Suprapubic skin (tissue), 4 donors: ENCODE measurements at regions not wholly inside any gene's neighbourhood (a gene's known extent, or its start where the extent isn't known, plus 50 kb on each side); places are given as distances from the start of the nearest gene placed in this dataset.

Experiments
- DNase-seq, 2 donors: peaks; one replicate each; pipeline ENCODE4 v3.0.0-alpha.2; 2019; ENCODE audit warnings: low spot score in 2 of 2
- H3K27ac ChIP-seq: fragments of 200-600 bp; sonication (generic); one replicate; pipeline ENCODE4 v1.5.1; 2019
- H3K27me3 ChIP-seq: fragments of 200-600 bp; sonication (generic); one replicate; pipeline ENCODE4 v1.5.1; 2019
- H3K36me3 ChIP-seq: fragments of 200-600 bp; sonication (generic); one replicate; pipeline ENCODE4 v1.5.1; 2019
- H3K4me1 ChIP-seq: fragments of 200-600 bp; sonication (generic); one replicate; pipeline ENCODE4 v1.5.1; 2019
- H3K4me3 ChIP-seq: fragments of 200-600 bp; sonication (generic); one replicate; pipeline ENCODE4 v1.5.1; 2019; ENCODE audit warnings: mild to moderate bottlenecking
- H3K9me3 ChIP-seq: fragments of 200-600 bp; sonication (generic); one replicate; pipeline ENCODE4 v1.5.1; 2019
- CTCF ChIP-seq, 2 donors: fragments of 200-600 bp in 1 of 2; fragments of 450-650 bp in 1 of 2; sonication (generic) in 1 of 2; IDR thresholded peaks; one replicate each; pipeline ENCODE4 v1.5.1; 2016 to 2019; ENCODE audit warnings: antibody characterized with exemption in 2 of 2, mild to moderate bottlenecking in 1 of 2, moderate library complexity in 1 of 2
- EP300 ChIP-seq: sonication (generic); formaldehyde crosslinking; IDR thresholded peaks from one replicate; pipeline ENCODE4 v1.6.1; 2017; ENCODE audit warnings: antibody characterized with exemption
- POLR2A ChIP-seq, 2 donors: fragments of 450-650 bp; IDR thresholded peaks; one replicate each; pipeline ENCODE4 v1.6.1; 2017; ENCODE audit warnings: antibody characterized with exemption in 2 of 2, mild to moderate bottlenecking in 2 of 2, moderate library complexity in 2 of 2
- POLR2AphosphoS5 ChIP-seq, 3 donors: sonication (generic); formaldehyde crosslinking; IDR thresholded peaks; one replicate each; pipeline ENCODE4 v1.6.1; 2017; ENCODE audit warnings: antibody characterized with exemption in 3 of 3
- WGBS: methylation state at CpG from one replicate; pipeline ENCODE4 v1.1.5; 2018; 5-methylcytosine and 5-hydroxymethylcytosine counted together

GRCh38 chr13:44874176-44874575, 115.1 kb downstream of the NUFIP1 start:
- no peak overlapping the region for H3K4me3 ChIP-seq
- no peak overlapping the region for H3K27ac ChIP-seq
- H3K36me3 ChIP-seq, result no peaks in the 10 kb centered on the region
- H3K4me1 ChIP-seq, result no peaks in the 10 kb centered on the region
- peaks cover 10% of the 10 kb centered on the region for H3K9me3 ChIP-seq
- no peak for DNase-seq
- TF ChIP-seq POLR2A (IDR thresholded peaks at IDR 0.05), result no peak
- TF ChIP-seq POLR2AphosphoS5 (IDR thresholded peaks at IDR 0.05), result no peak
- no peak for TF ChIP-seq CTCF (IDR thresholded peaks at IDR 0.05)
- TF ChIP-seq EP300, result no peak
- H3K27me3 ChIP-seq, result peaks cover 6% of the 10 kb centered on the region
- WGBS, result 88% methylated on average over 8 of the region's 8 CpGs

GRCh38 chr13:44873461-44873860, 115.8 kb downstream of the NUFIP1 start:
- 79% methylated on average over 8 of the region's 8 CpGs for WGBS
- H3K27ac ChIP-seq, result no peak overlapping the region
- no peaks in the 10 kb centered on the region for H3K4me1 ChIP-seq
- peaks cover 10% of the 10 kb centered on the region for H3K9me3 ChIP-seq
- H3K36me3 ChIP-seq, result no peaks in the 10 kb centered on the region
- DNase-seq, result no peak
- no peak overlapping the region for H3K4me3 ChIP-seq
- TF ChIP-seq CTCF (IDR thresholded peaks at IDR 0.05) (no peak), POLR2AphosphoS5 (IDR thresholded peaks at IDR 0.05) (no peak), EP300 (no peak), POLR2A (IDR thresholded peaks at IDR 0.05) (no peak)
- peaks cover 6% of the 10 kb centered on the region for H3K27me3 ChIP-seq

GRCh38 chr13:44872751-44873150, 116.5 kb downstream of the NUFIP1 start:
- H3K36me3 ChIP-seq, result no peaks in the 10 kb centered on the region
- no peak overlapping the region for H3K27ac ChIP-seq
- H3K9me3 ChIP-seq, result peaks cover 10% of the 10 kb centered on the region
- TF ChIP-seq EP300 (no peak), CTCF (IDR thresholded peaks at IDR 0.05) (no peak)
- H3K4me3 ChIP-seq, result no peak overlapping the region
- no peaks in the 10 kb centered on the region for H3K4me1 ChIP-seq
- no peak for DNase-seq
- peaks cover 6% of the 10 kb centered on the region for H3K27me3 ChIP-seq
- WGBS, result 90% methylated on average over 12 of the region's 13 CpGs

GRCh38 chr13:44870456-44870929, 118.8 kb downstream of the NUFIP1 start:
- Histone ChIP-seq H3K4me1 (no peaks in the 10 kb centered on the region), H3K36me3 (no peaks in the 10 kb centered on the region), H3K27ac (no peak overlapping the region), H3K9me3 (no peaks in the 10 kb centered on the region), H3K27me3 (peaks cover 6% of the 10 kb centered on the region), H3K4me3 (no peak overlapping the region)
- no peak for DNase-seq
- TF ChIP-seq CTCF (IDR thresholded peaks at IDR 0.05), result no peak
- peak; percentile 95 for TF ChIP-seq EP300
- WGBS, result 66% methylated on average over 6 of the region's 6 CpGs

- H3K27ac ChIP-seq, result no peak overlapping the region
- H3K4me3 ChIP-seq, result no peak overlapping the region
- H3K36me3 ChIP-seq, result no peaks in the 10 kb centered on the region
- 79% methylated on average over 7 of the region's 7 CpGs for WGBS
- H3K27me3 ChIP-seq, result peaks cover 6% of the 10 kb centered on the region
- no peaks in the 10 kb centered on the region for H3K4me1 ChIP-seq
- no peak for DNase-seq
- no peak for TF ChIP-seq CTCF (IDR thresholded peaks at IDR 0.05)
- TF ChIP-seq POLR2AphosphoS5 (IDR thresholded peaks at IDR 0.05), result no peak
- no peak for TF ChIP-seq EP300
- no peak for TF ChIP-seq POLR2A (IDR thresholded peaks at IDR 0.05)
- no peaks in the 10 kb centered on the region for H3K9me3 ChIP-seq
These were observed 120.1 kb downstream of the NUFIP1 start for GRCh38 chr13:44869167-44869566.
